OCI-M1 (cell line): ENCODE measurements at regions not wholly inside any gene's neighbourhood (a gene's known extent, or its start where the extent isn't known, plus 50 kb on each side); places are given as distances from the start of the nearest gene placed in this dataset.
"Not testable (repeated sequence)": the region's sequence is repeated elsewhere in the genome, so short reads cannot be mapped to it uniquely, and the experiment has no call there.

Experiments used
- DNase-seq: peaks from one replicate; lab custom pipeline; 2025; lab: John Stamatoyannopoulos, UW

- no peak for DNase-seq
Measured at GRCh38 chr1:232346844-232347243, 283.1 kb downstream of the SIPA1L2 start.

- DNase-seq: no peak
Measured at GRCh38 chr1:232344791-232345399, 285.0 kb downstream of the SIPA1L2 start.

DNA sequence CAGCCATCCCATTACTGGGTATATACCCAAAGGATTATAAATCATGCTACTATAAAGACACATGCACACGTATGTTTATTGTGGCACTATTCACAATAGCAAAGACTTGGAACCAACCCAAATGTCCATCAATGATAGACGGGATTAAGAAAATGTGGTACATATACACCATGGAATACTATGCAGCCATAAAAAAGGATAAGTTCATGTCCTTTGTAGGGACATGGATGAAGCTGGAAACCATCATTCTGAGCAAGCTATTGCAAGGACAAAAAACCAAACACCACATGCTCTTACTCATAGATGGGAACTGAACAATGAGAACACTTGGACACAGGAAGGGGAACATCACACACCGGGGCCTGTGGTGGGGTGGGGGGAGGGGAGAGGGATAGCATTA, 285.7 kb downstream of the SIPA1L2 start:
- DNase-seq: not testable (repeated sequence)

- DNase-seq: no peak
Measured at GRCh38 chr1:232340446-232340845, 289.5 kb downstream of the SIPA1L2 start.

DNA sequence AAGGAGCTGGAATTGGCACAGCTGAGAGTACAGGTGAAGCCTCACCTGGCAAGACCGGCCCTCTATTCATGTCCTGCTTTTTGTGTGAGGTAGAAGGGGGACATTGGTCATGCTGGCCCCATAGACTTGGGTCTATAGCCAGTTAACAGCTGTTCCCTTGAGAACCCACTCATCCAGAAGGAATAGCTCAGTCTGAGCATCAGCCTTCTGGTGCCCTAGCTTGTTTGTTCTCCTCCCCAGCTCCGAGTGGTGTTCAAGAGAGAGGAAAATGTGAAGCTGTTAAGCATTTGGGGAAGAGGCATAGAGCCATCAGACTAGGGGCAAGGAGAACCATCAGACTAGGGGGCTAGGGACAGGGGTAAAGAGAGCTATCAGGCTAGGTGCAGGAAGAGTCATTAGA, 290.9 kb downstream of the SIPA1L2 start:
- DNase-seq: no peak

DNA sequence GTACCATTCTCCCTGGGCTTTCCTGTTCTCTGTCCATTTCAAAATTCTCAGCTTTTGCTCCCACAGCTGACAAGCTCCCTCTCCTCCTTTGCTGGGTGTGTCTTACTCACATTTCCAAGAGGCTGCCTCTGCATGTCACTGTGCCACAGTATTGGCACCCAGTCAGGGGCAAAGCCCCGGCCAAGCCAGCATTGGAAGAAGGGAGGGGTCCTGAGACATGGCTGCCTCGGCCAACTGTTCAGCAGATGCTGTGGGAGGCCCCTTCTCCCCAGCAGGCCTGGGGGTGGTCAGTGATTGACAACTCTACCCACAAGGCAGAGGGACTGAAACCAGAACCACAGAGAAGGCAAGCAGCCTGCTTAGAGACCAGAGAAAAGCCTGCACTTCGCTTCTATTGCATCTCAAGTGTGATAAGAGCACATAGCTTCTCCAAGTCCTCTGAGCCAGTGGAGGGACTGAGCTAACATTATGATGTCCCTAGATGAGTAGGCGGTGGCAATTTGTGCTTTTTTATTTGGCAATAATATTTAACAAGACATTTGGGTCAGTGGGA, 294.1 kb downstream of the SIPA1L2 start:
- no peak for DNase-seq

DNA sequence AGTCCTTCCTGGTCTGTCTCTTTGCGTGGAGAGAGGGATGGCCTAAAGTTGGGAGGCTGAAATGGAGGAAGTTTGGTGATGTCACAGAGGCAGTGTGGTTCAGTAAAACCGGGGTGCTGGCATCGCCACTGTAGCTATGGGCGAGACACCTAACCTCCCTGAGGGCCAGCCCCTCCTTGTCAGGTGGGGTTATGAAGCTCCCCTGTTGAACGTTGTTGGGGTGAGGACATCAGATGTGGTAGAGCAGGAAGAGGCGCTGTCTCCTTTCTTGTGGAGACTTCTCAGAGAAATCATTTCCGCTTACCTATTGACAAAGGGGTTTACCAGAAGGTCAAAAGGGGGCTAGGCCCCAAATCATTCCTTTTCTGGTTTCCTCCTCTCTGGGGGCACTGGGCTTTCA, 294.7 kb downstream of the SIPA1L2 start:
- no peak for DNase-seq

- DNase-seq: no peak
Measured at GRCh38 chr1:232334811-232335210, 295.1 kb downstream of the SIPA1L2 start.

DNA sequence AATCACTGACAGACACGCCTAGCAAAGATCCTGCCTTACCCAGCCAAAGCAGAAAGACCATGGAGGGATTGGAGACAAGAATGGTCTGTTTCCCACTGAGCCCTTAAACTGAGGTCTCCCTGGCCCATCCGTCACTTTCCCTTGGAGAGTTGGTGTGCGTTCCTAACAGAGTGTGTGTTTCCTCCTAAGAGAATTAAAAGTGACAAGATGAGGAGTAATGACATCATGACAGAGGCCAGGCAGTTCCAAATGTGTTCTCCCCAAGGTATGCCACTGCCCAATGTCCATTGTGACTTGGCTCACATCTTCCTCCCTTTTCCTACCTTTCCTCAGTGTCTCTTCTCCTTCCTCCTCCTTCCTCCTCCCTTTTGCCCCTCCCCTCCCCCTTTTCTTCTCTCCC, 295.7 kb downstream of the SIPA1L2 start:
- DNase-seq: no peak

DNA sequence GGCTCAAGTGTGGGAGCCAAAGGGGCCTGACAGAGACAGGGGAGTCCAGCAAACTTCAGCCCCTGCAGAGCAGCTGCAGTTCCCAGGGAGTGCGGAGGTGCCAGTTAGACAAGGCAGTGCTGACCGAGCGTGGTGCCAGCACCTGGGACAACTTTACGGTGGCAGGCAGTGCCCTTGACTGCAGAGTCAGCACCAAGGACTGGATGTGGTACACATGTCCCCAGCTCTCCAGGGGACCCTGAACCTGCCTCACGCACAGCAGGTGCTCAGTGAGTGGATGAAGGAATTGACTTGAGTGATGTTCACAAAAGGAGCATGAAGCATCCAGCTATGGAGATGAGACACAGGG, 296.5 kb downstream of the SIPA1L2 start:
- DNase-seq: no peak

DNA sequence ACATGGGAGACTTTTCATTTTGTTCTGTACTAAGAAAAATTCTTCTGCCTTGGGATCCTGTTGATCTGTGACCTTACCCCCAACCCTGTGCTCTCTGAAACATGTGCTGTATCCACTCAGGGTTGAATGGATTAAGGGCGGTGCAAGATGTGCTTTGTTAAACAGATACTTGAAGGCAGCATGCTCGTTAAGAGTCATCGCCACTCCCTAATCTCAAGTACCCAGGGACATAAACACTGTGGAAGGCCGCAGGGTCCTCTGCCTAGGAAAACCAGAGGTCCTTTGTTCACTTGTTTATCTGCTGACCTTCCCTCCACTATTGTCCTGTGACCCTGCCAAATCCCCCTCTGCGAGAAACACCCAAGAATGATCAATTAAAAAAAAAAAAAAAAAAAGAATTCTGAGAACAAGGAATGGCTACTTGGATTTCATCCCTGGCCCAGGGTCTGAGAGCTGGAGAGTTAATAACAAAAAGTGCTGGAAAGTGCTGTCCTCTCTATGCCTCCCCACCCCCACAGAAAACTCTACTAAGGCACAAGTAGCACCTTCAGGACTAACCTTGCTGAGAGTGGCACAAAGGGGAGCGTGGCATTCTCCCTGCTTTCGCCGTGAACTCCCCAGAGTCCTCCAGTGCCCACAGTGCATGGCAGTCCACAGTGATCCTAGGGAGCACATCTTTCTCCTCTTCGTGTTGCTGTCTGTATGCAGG, 297.1 kb downstream of the SIPA1L2 start:
- DNase-seq: not testable (repeated sequence)

- no peak for DNase-seq
Measured at GRCh38 chr1:232329103-232329813, 300.7 kb downstream of the SIPA1L2 start.

GRCh38 chr1:232328486-232329102, 301.3 kb downstream of the SIPA1L2 start:
- DNase-seq: peak; percentile 25

GRCh38 chr1:232327899-232328298, 302.0 kb downstream of the SIPA1L2 start:
- DNase-seq: no peak

DNA sequence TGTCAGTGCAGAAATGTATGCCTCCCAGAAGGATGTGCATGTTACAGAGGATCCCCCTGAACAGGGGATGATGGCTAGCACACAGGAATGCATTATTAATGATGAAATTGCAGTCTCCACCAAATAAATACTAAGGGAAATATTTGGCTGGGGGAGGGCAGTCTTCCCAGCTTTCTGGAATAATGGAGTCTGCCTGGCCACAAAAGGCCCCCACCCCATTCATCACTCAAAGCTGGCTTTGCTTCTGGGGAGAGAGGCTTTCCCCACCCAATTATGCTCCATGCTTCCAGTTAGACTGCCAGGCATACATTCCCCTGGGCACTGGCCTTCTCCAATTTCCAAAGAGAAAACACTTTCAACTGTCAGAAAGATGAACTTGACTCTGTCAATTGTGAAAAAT, 302.7 kb downstream of the SIPA1L2 start:
- no peak for DNase-seq

DNA sequence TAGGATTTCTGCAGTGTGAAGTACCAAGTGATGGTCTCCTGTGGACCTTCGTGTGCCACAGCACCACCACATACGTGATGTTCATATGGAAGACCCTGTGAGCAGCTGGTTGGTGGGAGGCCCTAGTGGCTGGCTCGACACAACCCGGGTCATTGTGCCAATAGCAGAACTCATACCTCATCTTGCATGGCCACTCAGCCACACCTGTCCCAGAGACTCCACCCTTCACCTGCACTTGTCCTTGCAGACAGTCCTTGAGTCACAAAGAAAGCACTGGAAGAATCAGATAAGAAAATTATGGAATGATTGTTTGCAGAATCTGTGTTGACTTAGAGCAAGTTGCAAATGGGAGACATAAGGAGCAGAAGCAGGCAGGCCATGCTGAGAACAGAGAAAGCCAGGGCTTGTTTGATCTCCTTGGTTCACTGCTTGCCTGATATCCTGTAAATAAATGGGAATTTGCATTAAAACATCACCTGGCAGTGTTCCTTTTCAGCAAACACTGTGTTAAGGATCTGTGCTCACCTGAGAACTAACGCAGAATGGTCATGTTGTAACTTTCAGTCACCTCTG, 307.7 kb downstream of the SIPA1L2 start:
- no peak for DNase-seq

DNA sequence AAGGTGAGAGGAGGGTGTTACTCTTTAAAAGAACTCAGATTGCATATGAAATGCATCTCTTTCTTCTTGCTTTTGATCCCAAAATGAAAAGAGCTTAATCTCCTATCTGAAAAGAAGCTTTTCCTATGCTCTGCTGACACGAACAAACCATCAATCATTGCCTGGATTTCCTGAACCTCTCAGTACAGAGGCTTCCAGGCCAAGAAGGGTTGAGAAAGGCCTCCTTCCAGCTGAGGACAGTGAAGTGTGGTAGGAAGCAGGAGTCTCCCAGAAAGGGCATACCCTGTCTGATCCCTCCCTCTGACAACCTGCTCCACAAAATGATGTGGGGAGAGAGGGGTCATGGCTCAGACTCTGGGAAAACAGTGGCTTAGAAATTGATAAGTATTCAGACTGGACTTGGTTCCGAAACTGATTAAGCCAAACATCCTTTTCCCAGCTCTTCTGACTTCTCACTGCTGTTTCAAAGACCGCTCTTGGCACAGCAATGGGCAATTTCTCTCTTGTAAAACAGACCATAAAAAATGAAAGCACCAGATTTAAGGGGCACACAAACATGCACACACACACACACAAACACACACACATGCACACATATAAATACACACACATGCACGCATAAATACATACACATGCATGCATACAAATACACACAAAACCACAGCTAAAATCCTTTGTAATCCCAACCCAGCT, 310.3 kb downstream of the SIPA1L2 start:
- DNase-seq: no peak

- DNase-seq: no peak
Measured at GRCh38 chr1:232319072-232319471, 310.9 kb downstream of the SIPA1L2 start.

DNA sequence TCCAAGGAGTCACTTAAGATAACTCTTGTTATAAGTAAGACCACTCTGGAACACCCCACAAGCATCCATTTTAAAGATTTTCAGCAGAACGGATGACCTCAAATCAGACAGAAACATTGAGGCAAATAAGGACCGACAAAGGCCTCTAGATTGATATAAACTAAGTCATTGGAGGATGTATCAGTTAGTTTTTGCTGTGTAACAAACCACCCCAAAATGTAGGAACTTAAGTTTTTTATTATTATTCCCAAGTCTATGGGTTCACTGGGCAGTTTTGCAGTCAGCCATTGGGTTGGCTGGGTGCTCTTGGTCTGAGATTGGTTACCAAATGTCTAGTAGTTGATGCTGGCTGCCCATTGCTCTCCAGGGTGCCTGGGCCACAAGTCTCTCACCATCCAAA, 311.8 kb downstream of the SIPA1L2 start:
- no peak for DNase-seq

- DNase-seq: no peak
Measured at GRCh38 chr1:232317350-232317749, 312.6 kb downstream of the SIPA1L2 start.

GRCh38 chr1:232316864-232317263, 313.1 kb downstream of the SIPA1L2 start:
- no peak for DNase-seq

DNA sequence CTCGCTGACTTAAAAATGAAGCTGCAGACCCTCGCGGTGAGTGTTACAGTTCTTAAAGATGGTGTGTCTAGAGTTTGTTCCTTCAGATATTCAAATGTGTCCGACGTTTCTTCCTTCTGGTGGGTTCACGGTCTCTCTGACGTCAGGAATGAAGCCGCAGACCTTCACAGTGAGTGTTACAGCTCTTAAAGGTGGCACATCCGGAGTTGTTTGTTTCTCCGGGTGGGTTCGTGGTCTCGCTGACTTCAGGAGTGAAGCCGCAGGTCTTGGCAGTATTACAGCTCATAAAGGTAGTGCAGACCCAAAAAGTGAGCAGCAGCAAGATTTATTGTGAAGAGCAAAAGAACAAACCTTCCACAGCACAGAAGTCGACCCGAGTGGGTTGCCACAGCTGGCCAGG, 316.1 kb downstream of the SIPA1L2 start:
- DNase-seq: not testable (repeated sequence)
